Neutrophil (primary cell): ENCODE measurements at regions not wholly inside any gene's neighbourhood (a gene's known extent, or its start where the extent isn't known, plus 50 kb on each side); places are given as distances from the start of the nearest gene placed in this dataset.

ENCODE experiments used
- H3K27ac ChIP-seq: fragments of 200-600 bp; sonication (generic); 2 replicates; pipeline ENCODE4 v1.5.1; 2016; ENCODE audit warnings: mild to moderate bottlenecking, moderate library complexity
- H3K27me3 ChIP-seq: fragments of 200-600 bp; sonication (generic); 2 replicates; pipeline ENCODE4 v1.6.0; 2016; ENCODE audit warnings: mild to moderate bottlenecking
- H3K36me3 ChIP-seq: fragments of 200-600 bp; sonication (generic); 2 replicates; pipeline ENCODE4 v1.5.1; 2017
- H3K4me1 ChIP-seq, 2 experiments: fragments of 200-600 bp in 1 of 2; sonication (generic) in 1 of 2; 1 replicate in 1 of 2; 2 replicates in 1 of 2; pipeline versions ENCODE4 v1.5.1 to v1.6.1; 2013 to 2016; ENCODE audit warnings: low read depth in 1 of 2, low read length in 1 of 2, mild to moderate bottlenecking in 1 of 2, moderate library complexity in 1 of 2; ENCODE audit not compliant: control insufficient read depth in 1 of 2, insufficient read depth in 1 of 2
- H3K4me3 ChIP-seq, 2 experiments: fragments of 200-600 bp in 1 of 2; sonication (generic) in 1 of 2; 1 replicate in 1 of 2; 2 replicates in 1 of 2; pipeline ENCODE4 v1.5.1; 2013 to 2016; ENCODE audit warnings: low read depth in 1 of 2, low read length in 1 of 2, mild to moderate bottlenecking in 1 of 2, moderate library complexity in 1 of 2
- H3K9me3 ChIP-seq: fragments of 200-600 bp; sonication (generic); 2 replicates; pipeline ENCODE4 v1.5.1; 2016
- TF ChIP-seq, protein P1 (sequence below): fragments of 200-600 bp; sonication (generic); IDR thresholded peaks from 2 replicates; pipeline ENCODE4 v1.5.1; 2016; ENCODE audit warnings: antibody characterized with exemption

DNA sequence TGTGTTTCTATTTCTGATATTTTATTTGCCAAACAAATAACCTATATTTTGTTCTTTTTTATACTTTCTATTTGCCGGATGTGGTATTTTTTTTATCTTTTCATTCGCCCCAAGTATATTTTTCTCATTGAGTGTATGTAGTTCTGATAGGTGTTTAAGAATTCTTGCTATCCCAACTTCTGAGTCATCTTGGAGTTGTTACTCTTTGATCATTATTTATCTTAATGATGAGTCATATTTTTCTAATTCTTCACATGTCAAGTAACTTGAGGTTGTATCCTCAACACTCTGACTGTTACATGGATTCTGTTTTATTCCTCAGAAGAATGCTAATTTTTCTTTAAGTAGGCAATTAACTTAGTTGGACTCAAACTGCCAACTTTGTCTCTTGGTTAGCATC lies 498.1 kb downstream of the TLE1 start:
- no peaks in the 10 kb centered on the region for H3K27me3 ChIP-seq
- no peak overlapping the region for H3K4me3 ChIP-seq
- TF ChIP-seq, protein P1, sequence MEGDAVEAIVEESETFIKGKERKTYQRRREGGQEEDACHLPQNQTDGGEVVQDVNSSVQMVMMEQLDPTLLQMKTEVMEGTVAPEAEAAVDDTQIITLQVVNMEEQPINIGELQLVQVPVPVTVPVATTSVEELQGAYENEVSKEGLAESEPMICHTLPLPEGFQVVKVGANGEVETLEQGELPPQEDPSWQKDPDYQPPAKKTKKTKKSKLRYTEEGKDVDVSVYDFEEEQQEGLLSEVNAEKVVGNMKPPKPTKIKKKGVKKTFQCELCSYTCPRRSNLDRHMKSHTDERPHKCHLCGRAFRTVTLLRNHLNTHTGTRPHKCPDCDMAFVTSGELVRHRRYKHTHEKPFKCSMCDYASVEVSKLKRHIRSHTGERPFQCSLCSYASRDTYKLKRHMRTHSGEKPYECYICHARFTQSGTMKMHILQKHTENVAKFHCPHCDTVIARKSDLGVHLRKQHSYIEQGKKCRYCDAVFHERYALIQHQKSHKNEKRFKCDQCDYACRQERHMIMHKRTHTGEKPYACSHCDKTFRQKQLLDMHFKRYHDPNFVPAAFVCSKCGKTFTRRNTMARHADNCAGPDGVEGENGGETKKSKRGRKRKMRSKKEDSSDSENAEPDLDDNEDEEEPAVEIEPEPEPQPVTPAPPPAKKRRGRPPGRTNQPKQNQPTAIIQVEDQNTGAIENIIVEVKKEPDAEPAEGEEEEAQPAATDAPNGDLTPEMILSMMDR, result no peak
- no peaks in the 10 kb centered on the region for H3K4me1 ChIP-seq
- H3K27ac ChIP-seq, result no peak overlapping the region
- no peaks in the 10 kb centered on the region for H3K9me3 ChIP-seq
- no peaks in the 10 kb centered on the region for H3K36me3 ChIP-seq

DNA sequence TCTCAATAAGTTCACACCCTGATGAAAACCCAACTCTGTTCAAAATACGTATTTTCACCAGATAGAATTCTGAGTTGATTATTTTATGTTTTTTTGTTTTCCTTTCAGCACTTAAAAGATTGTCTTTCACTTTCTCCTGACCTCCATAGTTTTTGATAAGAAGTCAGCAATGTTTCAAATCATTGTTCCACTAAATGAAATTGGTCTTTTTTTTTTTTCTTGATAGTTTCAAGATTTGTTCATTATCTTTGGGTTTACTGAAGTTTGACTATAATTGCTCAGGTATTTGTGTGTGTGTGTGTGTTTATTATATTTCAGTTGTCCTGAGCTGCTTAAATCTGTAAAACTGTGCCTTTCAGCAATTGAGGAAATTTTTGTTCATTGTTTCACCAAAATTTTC lies 498.7 kb downstream of the TLE1 start:
- no peaks in the 10 kb centered on the region for H3K27me3 ChIP-seq
- no peaks in the 10 kb centered on the region for H3K36me3 ChIP-seq
- H3K27ac ChIP-seq, result no peak overlapping the region
- no peaks in the 10 kb centered on the region for H3K9me3 ChIP-seq
- H3K4me1 ChIP-seq, result no peaks in the 10 kb centered on the region
- TF ChIP-seq, protein P1, result no peak
- no peak overlapping the region for H3K4me3 ChIP-seq

DNA sequence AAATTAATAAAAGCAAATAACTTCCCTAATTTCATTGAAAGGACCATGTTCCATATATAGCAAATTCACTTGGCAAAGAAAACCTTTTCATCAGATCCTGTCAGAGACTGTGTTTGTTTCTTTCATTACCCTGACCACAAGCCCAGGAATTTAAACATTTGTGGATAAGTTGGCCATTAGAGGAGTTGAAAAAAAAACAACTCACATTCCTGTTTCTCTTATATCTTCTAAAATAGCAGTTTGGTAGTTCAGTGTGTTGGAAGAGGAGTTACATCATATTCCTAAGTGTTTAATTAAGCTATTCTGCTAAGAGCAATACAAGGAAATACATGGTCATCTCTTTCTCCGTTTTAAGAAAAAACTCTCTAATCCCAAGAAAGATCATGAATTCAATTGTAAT lies 505.6 kb downstream of the TLE1 start:
- TF ChIP-seq, protein P1, result no peak
- H3K36me3 ChIP-seq, result no peaks in the 10 kb centered on the region
- H3K4me1 ChIP-seq, result no peaks in the 10 kb centered on the region
- no peaks in the 10 kb centered on the region for H3K27me3 ChIP-seq
- H3K4me3 ChIP-seq, result no peak overlapping the region
- H3K9me3 ChIP-seq, result no peaks in the 10 kb centered on the region
- no peak overlapping the region for H3K27ac ChIP-seq

DNA sequence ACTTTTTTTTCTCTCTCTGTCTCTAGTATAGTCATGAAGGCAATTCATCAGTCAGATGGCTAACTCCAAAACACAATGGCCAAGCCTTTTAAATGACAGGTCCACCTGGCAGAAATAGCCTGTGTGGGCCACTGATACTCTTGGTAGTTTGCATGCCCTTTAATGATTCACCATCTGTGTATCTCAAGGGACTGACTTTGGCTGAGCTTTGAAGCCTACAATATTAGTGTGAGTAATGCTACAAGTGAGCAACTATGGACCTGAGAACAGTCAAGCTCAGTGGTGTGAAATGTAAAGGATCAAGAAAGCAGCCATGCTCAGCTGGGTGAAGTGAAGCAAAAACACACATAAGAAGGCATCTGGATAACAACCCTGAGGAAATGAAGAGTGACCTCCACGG lies 506.9 kb downstream of the TLE1 start:
- Histone ChIP-seq H3K4me3 (no peak overlapping the region), H3K9me3 (no peaks in the 10 kb centered on the region), H3K36me3 (no peaks in the 10 kb centered on the region), H3K27me3 (no peaks in the 10 kb centered on the region), H3K4me1 (no peaks in the 10 kb centered on the region), H3K27ac (no peak overlapping the region)
- TF ChIP-seq, protein P1, result no peak

DNA sequence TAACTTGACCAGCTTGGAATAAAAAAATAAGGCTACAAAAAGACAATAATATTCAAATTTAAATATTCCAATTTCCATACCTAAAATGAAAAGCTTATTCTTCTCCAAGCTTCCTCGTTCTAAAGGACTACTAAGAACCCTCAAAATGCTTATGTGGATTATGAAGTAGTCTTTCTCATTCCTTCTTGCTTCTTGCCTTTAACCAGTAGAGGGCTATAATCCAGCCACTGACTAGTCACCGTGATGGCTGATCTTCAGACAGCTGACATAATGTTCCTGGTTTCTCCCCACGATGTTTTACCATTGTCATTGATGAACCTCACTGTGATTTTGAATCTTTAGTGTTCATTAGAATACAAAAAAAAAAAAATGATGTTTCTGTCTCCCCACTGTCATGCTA lies 515.3 kb downstream of the TLE1 start:
- no peaks in the 10 kb centered on the region for H3K4me1 ChIP-seq
- no peak overlapping the region for H3K4me3 ChIP-seq
- TF ChIP-seq, protein P1, result no peak
- H3K27me3 ChIP-seq, result no peaks in the 10 kb centered on the region
- no peaks in the 10 kb centered on the region for H3K9me3 ChIP-seq
- H3K36me3 ChIP-seq, result no peaks in the 10 kb centered on the region
- H3K27ac ChIP-seq, result no peak overlapping the region

DNA sequence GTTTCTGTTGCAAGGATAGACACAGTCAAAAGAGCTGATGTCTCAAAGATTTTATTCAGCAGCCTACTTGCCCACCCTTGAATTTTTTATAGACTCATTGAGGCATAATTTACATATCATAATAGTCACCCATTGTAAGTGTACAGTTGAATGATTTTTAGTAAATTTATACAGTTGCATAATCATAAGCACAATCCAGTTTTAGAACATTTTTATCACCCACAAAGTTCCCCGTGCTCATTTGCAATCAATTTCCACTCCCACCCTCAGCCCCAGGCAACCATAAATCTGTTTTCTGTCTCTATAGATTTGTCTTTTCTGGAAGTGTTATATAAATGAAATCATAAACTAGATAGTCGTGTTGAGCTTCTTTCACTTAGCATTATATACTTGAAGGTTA lies 517.7 kb downstream of the TLE1 start:
- H3K27ac ChIP-seq, result no peak overlapping the region
- H3K9me3 ChIP-seq, result no peaks in the 10 kb centered on the region
- TF ChIP-seq, protein P1, result no peak
- no peak overlapping the region for H3K4me3 ChIP-seq
- no peaks in the 10 kb centered on the region for H3K27me3 ChIP-seq
- H3K36me3 ChIP-seq, result no peaks in the 10 kb centered on the region
- H3K4me1 ChIP-seq, result no peaks in the 10 kb centered on the region
